ENCODE measurements at regions not wholly inside any gene's neighbourhood (a gene's known extent, or its start where the extent isn't known, plus 50 kb on each side); places are given as distances from the start of the nearest gene placed in this dataset.
"Not testable (repeated sequence)": the region's sequence is repeated elsewhere in the genome, so short reads cannot be mapped to it uniquely, and the experiment has no call there.

GRCh38 chr10:64523065-64523759 is 1002.0 kb downstream of the REEP3 start:
- no peak for DNase-seq

- no peak for DNase-seq
Measured at GRCh38 chr10:64528294-64529002, 1007.2 kb downstream of the REEP3 start.

- no peak for DNase-seq
Measured at GRCh38 chr10:64529003-64529350, 1007.8 kb downstream of the REEP3 start.

- no peak for DNase-seq
Measured at GRCh38 chr10:64534616-64535015, 1013.4 kb downstream of the REEP3 start.

GRCh38 chr10:64535131-64535867 is 1014.1 kb downstream of the REEP3 start:
- no peak for DNase-seq

- no peak for DNase-seq
Measured at GRCh38 chr10:64537112-64537511, 1015.9 kb downstream of the REEP3 start.

GRCh38 chr10:64537928-64538327 is 1016.7 kb downstream of the REEP3 start:
- DNase-seq, result no peak

- no peak for DNase-seq
Measured at GRCh38 chr10:64546073-64546472, 1024.9 kb downstream of the REEP3 start.

- no peak for DNase-seq
Measured at GRCh38 chr10:64547168-64547567, 1026.0 kb downstream of the REEP3 start.

- no peak for DNase-seq
Measured at GRCh38 chr10:64555666-64556065, 1034.5 kb downstream of the REEP3 start.

GRCh38 chr10:64558094-64558835 is 1037.1 kb downstream of the REEP3 start:
- no peak for DNase-seq

GRCh38 chr10:64571056-64571455 is 1049.9 kb downstream of the REEP3 start:
- no peak for DNase-seq

GRCh38 chr10:64573623-64574325 is 1052.6 kb downstream of the REEP3 start:
- no peak for DNase-seq

GRCh38 chr10:64574371-64574770 is 1053.2 kb downstream of the REEP3 start:
- DNase-seq, result no peak

- DNase-seq, result no peak
Measured at GRCh38 chr10:64576497-64576896, 1055.3 kb downstream of the REEP3 start.

GRCh38 chr10:64578757-64579156 is 1057.6 kb downstream of the REEP3 start:
- not testable (repeated sequence) for DNase-seq

- no peak for DNase-seq
Measured at GRCh38 chr10:64586934-64587503, 1065.8 kb downstream of the REEP3 start.

GRCh38 chr10:64594072-64594471 is 1072.9 kb downstream of the REEP3 start:
- no peak for DNase-seq

- no peak for DNase-seq
Measured at GRCh38 chr10:64598600-64598999, 1077.4 kb downstream of the REEP3 start.

- DNase-seq, result no peak
Measured at GRCh38 chr10:64601298-64601697, 1080.1 kb downstream of the REEP3 start.

GRCh38 chr10:64617085-64617484 is 1095.9 kb downstream of the REEP3 start:
- DNase-seq, result no peak

GRCh38 chr10:64619102-64619501 is 1097.9 kb downstream of the REEP3 start:
- DNase-seq, result no peak
